Activated CD8-positive, alpha-beta T cell treated with anti-CD3 and anti-CD28 coated beads for 36 hours (primary cell): ENCODE measurements at regions not wholly inside any gene's neighbourhood (a gene's known extent, or its start where the extent isn't known, plus 50 kb on each side); places are given as distances from the start of the nearest gene placed in this dataset.

ENCODE experiments used
- ATAC-seq: fragments of 200-7000 bp; cut with Tn5 transposase; one replicate; pipeline ENCODE4 v1.10.0; 2021; ENCODE audit warnings: mild to moderate bottlenecking, moderate library complexity
- CTCF ChIA-PET: fragments of 350-600 bp; sonication (Branson Sonifier 250); formaldehyde crosslinking; loops from one replicate; lab custom pipeline; 2021; ENCODE audit warnings: antibody characterized with exemption; lab: Charles Lee
- POLR2A ChIA-PET: fragments of 350-600 bp; sonication (Branson Sonifier 250); formaldehyde crosslinking; loops from one replicate; lab custom pipeline; 2021; ENCODE audit warnings: antibody characterized with exemption; lab: Charles Lee
- DNase-seq: peaks from one replicate; pipeline ENCODE4 v3.0.0-alpha.2; 2020
- H3K27ac Mint-ChIP-seq: one replicate; pipeline ENCODE4 v1.8.0; 2021; ENCODE audit warnings: mild to moderate bottlenecking, mixed read lengths
- H3K27me3 Mint-ChIP-seq: one replicate; pipeline ENCODE4 v1.8.0; 2021; ENCODE audit warnings: mixed read lengths
- H3K36me3 Mint-ChIP-seq: one replicate; pipeline ENCODE4 v1.8.0; 2021; ENCODE audit warnings: low read depth, mixed read lengths
- H3K4me1 Mint-ChIP-seq: one replicate; pipeline ENCODE4 v1.8.0; 2021; ENCODE audit warnings: low read depth, mixed read lengths
- H3K4me3 Mint-ChIP-seq: one replicate; pipeline ENCODE4 v1.8.0; 2021; ENCODE audit warnings: mild to moderate bottlenecking, moderate library complexity, mixed read lengths
- H3K9me3 Mint-ChIP-seq: one replicate; pipeline ENCODE4 v1.8.0; 2021; ENCODE audit warnings: mixed read lengths
- CTCF ChIP-seq: fragments of 200-600 bp; IDR thresholded peaks from one replicate; pipeline ENCODE4 v1.8.0; 2022; ENCODE audit warnings: antibody characterized with exemption, mild to moderate bottlenecking
- intact Hi-C: fragments of 100-400 bp; cut with micrococcal nuclease; formaldehyde crosslinking; loops from one replicate; pipeline ENCODE4 v1.10.0; 2022

GRCh38 chr2:2574401-2575180, 243.5 kb upstream of the MYT1L start:
- no peaks in the 10 kb centered on the region for H3K27me3 Mint-ChIP-seq
- H3K9me3 Mint-ChIP-seq = no peaks in the 10 kb centered on the region
- no peak for TF ChIP-seq CTCF
- ATAC-seq (peak; percentile 17), DNase-seq (no peak)
- intact Hi-C loops = no loop called here
- ChIA-PET POLR2A (no interaction called here), CTCF (interaction anchor here (0.8 kb wide), 1 partner anchor 11 kb away, joined by 3 read pairs; no protein-coding TSS in a partner anchor)
- H3K4me3 Mint-ChIP-seq = no peak overlapping the region
- no peaks in the 10 kb centered on the region for H3K36me3 Mint-ChIP-seq
- H3K27ac Mint-ChIP-seq = no peak overlapping the region
- H3K4me1 Mint-ChIP-seq = no peaks in the 10 kb centered on the region

DNA sequence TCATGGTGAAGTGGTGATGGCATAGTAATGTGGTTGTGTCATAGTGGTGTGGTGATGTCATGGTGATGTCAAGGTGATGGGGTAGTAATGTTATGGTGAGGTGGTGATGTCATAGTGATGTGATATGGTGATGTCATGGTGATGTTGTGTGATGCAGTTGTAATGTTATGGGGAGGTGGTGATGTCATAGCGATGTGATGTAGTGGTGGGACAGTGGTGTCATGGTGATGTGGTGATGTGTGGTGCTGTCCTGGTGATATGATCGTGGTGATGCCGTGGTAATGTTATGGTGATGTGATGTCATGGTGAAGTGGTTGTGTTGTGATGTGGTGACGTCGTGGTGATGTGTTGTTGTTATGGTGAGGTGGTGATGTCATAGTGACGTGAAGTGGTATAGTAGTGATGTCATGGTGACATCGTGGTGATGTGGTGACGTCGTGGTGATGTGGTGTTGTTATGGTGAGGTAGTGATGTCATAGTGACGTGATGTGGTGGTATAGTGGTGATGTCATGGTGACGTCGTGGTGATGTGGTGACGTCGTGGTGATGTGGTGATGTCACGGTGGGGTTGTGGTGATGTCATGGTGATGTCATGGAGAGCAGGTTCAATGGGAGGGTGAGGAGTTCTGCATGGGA, 242.7 kb upstream of the MYT1L start:
- Mint-ChIP-seq H3K27ac (no peak overlapping the region), H3K4me3 (no peak overlapping the region), H3K36me3 (no peaks in the 10 kb centered on the region), H3K27me3 (no peaks in the 10 kb centered on the region), H3K4me1 (no peaks in the 10 kb centered on the region), H3K9me3 (no peaks in the 10 kb centered on the region)
- TF ChIP-seq CTCF = no peak
- intact Hi-C loops = no loop called here
- POLR2A ChIA-PET = no interaction called here
- DNase-seq (peak; percentile 30), ATAC-seq (peak; percentile 45)
- CTCF ChIA-PET = no interaction called here

DNA sequence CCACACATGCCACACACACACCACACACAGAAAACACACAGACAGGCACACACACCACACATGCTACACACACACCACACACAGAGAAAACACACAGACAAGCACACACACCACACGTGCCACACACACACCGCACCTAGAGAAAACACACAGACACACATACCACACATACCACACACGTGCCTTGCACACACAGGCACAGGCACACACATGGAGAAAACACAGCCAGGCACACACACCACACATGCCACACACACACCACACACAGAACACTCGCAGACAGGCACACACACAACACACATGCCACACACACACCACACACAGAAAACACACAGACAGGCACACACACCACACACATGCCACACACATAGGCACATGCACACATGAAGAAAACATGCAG, 242.1 kb upstream of the MYT1L start:
- ATAC-seq (no peak), DNase-seq (no peak)
- H3K36me3 Mint-ChIP-seq = no peaks in the 10 kb centered on the region
- no peaks in the 10 kb centered on the region for H3K27me3 Mint-ChIP-seq
- intact Hi-C loops = no loop called here
- H3K4me3 Mint-ChIP-seq = no peak overlapping the region
- CTCF ChIA-PET = no interaction called here
- TF ChIP-seq CTCF = no peak
- POLR2A ChIA-PET = no interaction called here
- H3K9me3 Mint-ChIP-seq = no peaks in the 10 kb centered on the region
- no peaks in the 10 kb centered on the region for H3K4me1 Mint-ChIP-seq
- no peak overlapping the region for H3K27ac Mint-ChIP-seq

DNA sequence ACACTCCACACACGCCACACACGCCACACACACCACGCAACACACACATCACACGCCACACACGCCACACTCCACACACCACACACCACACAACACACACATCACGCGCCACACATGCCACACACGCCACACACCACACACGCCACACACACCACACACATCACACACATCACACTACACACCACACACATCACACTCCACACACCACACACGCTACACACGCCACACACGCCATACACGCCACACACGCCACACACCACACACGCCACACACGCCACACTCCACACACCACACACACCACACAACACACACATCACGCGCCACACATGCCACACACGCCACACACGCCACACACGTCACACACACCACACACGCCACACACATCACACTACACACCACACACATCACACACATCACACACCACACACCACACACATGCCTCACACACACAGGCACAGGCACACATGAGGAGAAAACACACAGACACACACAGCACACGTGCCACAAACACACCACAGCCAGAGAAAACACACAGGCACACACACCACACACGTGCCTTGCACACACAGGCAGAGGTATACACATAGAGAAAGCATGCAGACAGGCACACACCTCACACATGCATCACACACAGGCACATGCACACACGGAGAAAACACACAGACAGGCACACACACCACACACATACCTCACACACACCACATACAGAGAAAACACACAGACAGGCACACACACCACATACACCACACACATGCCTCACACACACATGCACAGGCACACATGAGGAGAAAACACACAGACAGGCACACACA, 241.5 kb upstream of the MYT1L start:
- ChIA-PET POLR2A (no interaction called here), CTCF (no interaction called here)
- no peaks in the 10 kb centered on the region for H3K4me1 Mint-ChIP-seq
- DNase-seq = no peak
- ATAC-seq = no peak
- H3K9me3 Mint-ChIP-seq = no peaks in the 10 kb centered on the region
- no peak for TF ChIP-seq CTCF
- intact Hi-C loops = no loop called here
- no peak overlapping the region for H3K27ac Mint-ChIP-seq
- H3K36me3 Mint-ChIP-seq = no peaks in the 10 kb centered on the region
- no peaks in the 10 kb centered on the region for H3K27me3 Mint-ChIP-seq
- no peak overlapping the region for H3K4me3 Mint-ChIP-seq
